ENCODE measurements at regions not wholly inside any gene's neighbourhood (a gene's known extent, or its start where the extent isn't known, plus 50 kb on each side); places are given as distances from the start of the nearest gene placed in this dataset.

DNA sequence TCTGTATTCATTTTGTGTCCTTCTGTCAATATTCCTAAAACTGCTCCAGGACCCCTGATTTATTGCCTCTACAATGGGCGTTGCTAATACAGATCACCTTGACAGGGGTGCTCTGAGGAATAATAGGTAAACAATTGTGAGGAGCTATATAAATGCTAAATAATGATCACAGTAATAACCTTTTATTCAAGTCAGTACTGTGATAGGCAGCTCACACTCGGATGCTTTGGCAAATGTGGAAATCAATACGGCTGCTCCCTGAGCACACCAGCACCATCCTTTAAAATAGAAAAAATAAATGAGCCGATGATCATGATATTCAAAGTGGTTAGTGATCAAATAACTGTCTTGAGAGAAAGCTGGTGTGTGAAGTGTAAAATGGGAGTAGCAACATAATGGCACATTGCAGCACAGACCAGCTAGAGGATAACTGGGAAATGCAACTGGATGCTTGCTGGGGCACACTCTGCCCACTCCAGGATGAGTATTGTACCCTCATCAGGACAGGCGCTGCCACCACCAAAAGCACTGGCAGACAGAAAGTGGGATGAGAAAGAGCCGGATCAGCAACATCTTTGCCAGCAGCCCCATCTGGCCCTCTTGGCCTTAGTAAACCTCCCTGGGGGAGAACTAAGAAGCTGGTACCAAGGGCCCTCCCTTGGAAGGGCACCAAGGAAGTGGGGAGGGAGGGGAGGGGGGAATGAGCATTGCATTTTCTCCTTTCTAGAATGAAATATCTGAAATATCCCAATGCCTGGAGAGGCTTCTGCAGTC, 69.4 kb upstream of the SPATA31D4 start:
- no peaks in the 10 kb centered on the region for H3K9me1 ChIP-seq (replicated peaks; ENCODE audit: control insufficient read depth, extremely low read depth, insufficient read depth, low read length)
- H3K27ac ChIP-seq (ENCODE audit: insufficient read depth, low read depth, low read length) = no peak overlapping the region
- no peak overlapping the region for H3K9ac ChIP-seq (replicated peaks; ENCODE audit: extremely low read depth, insufficient read depth, low read length)
- FAIRE-seq (no peak), DNase-seq (ENCODE audit: low read depth, low spot score) (no peak)
- peaks cover 1 to 2% of the 10 kb centered on the region in 2 experiments for H3K27me3 ChIP-seq (ENCODE audit: control insufficient read depth in 2 of 2, insufficient read depth in 2 of 2, low read length in 2 of 2)
- H3K4me2 ChIP-seq (ENCODE audit: insufficient read depth, low read length) = no peak overlapping the region
- BruUV-seq (replicated peaks) = no TSS peak
- no peaks in the 10 kb centered on the region for H4K20me1 ChIP-seq (replicated peaks; ENCODE audit: control insufficient read depth, extremely low read depth, insufficient read depth, low read length)
- H2AFZ ChIP-seq (ENCODE audit: low read depth, low read length) = no peak overlapping the region
- no peaks in the 10 kb centered on the region for H3K79me2 ChIP-seq (ENCODE audit: control insufficient read depth, insufficient read depth, low read length)
- no peaks in the 10 kb centered on the region for H3K36me3 ChIP-seq (ENCODE audit: control insufficient read depth in 2 of 2, extremely low read depth in 1 of 2, insufficient read depth in 2 of 2, low read length in 2 of 2)
- no peak for TF ChIP-seq EZH2 (IDR thresholded peaks at IDR 0.05; ENCODE audit: borderline replicate concordance, low read depth, low read length, severe bottlenecking)
- POLR2A ChIA-PET = no interaction called here
- CTCF ChIA-PET = interaction anchor here (1.4 kb wide), 1 partner anchor 9 kb away, joined by 3 read pairs; no protein-coding TSS in a partner anchor
- no peak overlapping the region for H3K4me3 ChIP-seq (replicated peaks in 1 of 3; ENCODE audit: insufficient read depth in 1 of 3, low read depth in 1 of 3, low read length in 3 of 3)
- no peaks in the 10 kb centered on the region for H3K9me3 ChIP-seq (replicated peaks; ENCODE audit: control insufficient read depth, insufficient read depth, low read length)
- no peaks in the 10 kb centered on the region for H3K4me1 ChIP-seq (ENCODE audit: control insufficient read depth, extremely low read depth, insufficient read depth, low read length)
- dilution Hi-C loops (cut with MboI; ENCODE audit: extremely low pct_ligation_motif_present, low sequenced_read_pairs) (no loop called here), intact Hi-C loops (cut with micrococcal nuclease) (no loop called here)

DNA sequence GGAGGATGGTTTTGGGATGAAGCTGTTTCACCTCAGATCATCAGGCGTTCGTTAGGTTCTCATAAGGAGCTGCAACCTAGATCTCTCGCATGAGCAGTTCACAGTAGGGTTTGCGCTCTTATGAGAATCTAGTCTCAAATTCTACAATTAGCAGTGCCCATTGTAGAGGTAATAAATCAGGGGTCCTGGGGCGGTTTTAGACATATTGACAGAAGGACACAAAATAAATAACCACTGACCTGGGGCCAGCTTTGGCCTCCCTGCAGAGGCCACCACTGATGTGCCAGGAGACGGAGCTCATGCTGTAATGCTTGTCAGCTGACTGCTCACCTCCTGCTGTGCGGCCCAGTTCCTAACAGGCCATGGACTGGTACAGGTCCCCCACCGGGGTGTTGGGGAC, 67.6 kb upstream of the SPATA31D4 start:
- H3K9me3 ChIP-seq (replicated peaks; ENCODE audit: control insufficient read depth, insufficient read depth, low read length) = no peaks in the 10 kb centered on the region
- H3K27ac ChIP-seq (ENCODE audit: insufficient read depth, low read depth, low read length) = no peak overlapping the region
- H3K4me2 ChIP-seq (ENCODE audit: insufficient read depth, low read length) = no peak overlapping the region
- FAIRE-seq (no peak), DNase-seq (ENCODE audit: low read depth, low spot score) (no peak)
- BruUV-seq (replicated peaks) = no TSS peak
- H3K9me1 ChIP-seq (replicated peaks; ENCODE audit: control insufficient read depth, extremely low read depth, insufficient read depth, low read length) = no peaks in the 10 kb centered on the region
- intact Hi-C loops (cut with micrococcal nuclease) = no loop called here
- POLR2A ChIA-PET = no interaction called here
- H3K4me1 ChIP-seq (ENCODE audit: control insufficient read depth, extremely low read depth, insufficient read depth, low read length) = no peaks in the 10 kb centered on the region
- H3K79me2 ChIP-seq (ENCODE audit: control insufficient read depth, insufficient read depth, low read length) = no peaks in the 10 kb centered on the region
- peaks cover 1 to 2% of the 10 kb centered on the region in 2 experiments for H3K27me3 ChIP-seq (ENCODE audit: control insufficient read depth in 2 of 2, insufficient read depth in 2 of 2, low read length in 2 of 2)
- dilution Hi-C loops (cut with MboI; ENCODE audit: extremely low pct_ligation_motif_present, low sequenced_read_pairs) = no loop called here
- no peak for TF ChIP-seq JUN (IDR thresholded peaks at IDR 0.05; ENCODE audit: borderline replicate concordance, insufficient read depth, insufficient read length, low read depth)
- TF ChIP-seq CTCF (IDR thresholded peaks at IDR 0.05; ENCODE audit: extremely low read depth in 1 of 2, insufficient read depth in 1 of 2, low read depth in 1 of 2, low read length in 2 of 2) = no peak
- TF ChIP-seq GATA2 (IDR thresholded peaks at IDR 0.05; ENCODE audit: insufficient read depth, insufficient read length, low read depth, low read length) = no peak
- TF ChIP-seq MYC (IDR thresholded peaks at IDR 0.05; ENCODE audit: low read depth, low read length) = no peak
- TF ChIP-seq FOS (IDR thresholded peaks at IDR 0.05; ENCODE audit: borderline replicate concordance, insufficient read depth, low read length) = no peak
- TF ChIP-seq POLR2AphosphoS5 (IDR thresholded peaks at IDR 0.05; ENCODE audit: insufficient read depth, low read depth, low read length) = no peak
- TF ChIP-seq POLR2A (IDR thresholded peaks at IDR 0.05; ENCODE audit: low read depth, low read length) = no peak
- TF ChIP-seq, protein P1, sequence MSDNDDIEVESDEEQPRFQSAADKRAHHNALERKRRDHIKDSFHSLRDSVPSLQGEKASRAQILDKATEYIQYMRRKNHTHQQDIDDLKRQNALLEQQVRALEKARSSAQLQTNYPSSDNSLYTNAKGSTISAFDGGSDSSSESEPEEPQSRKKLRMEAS (IDR thresholded peaks at IDR 0.05; ENCODE audit: insufficient read depth, insufficient read length) = no peak
- no peak for TF ChIP-seq EZH2 (IDR thresholded peaks at IDR 0.05; ENCODE audit: borderline replicate concordance, low read depth, low read length, severe bottlenecking)
- CTCF ChIA-PET = interaction anchor here (1.2 kb wide), 1 partner anchor 11 kb away, joined by 3 read pairs; no protein-coding TSS in a partner anchor
- no peak overlapping the region for H2AFZ ChIP-seq (ENCODE audit: low read depth, low read length)
- no peaks in the 10 kb centered on the region for H4K20me1 ChIP-seq (replicated peaks; ENCODE audit: control insufficient read depth, extremely low read depth, insufficient read depth, low read length)
- H3K4me3 ChIP-seq (replicated peaks in 1 of 3; ENCODE audit: insufficient read depth in 1 of 3, low read depth in 1 of 3, low read length in 3 of 3) = no peak overlapping the region
- H3K9ac ChIP-seq (replicated peaks; ENCODE audit: extremely low read depth, insufficient read depth, low read length) = no peak overlapping the region
- H3K36me3 ChIP-seq (ENCODE audit: control insufficient read depth in 2 of 2, extremely low read depth in 1 of 2, insufficient read depth in 2 of 2, low read length in 2 of 2) = no peaks in the 10 kb centered on the region

All from endothelial cell of umbilical vein (primary cell).